HG02973 (cell line): ENCODE measurements at regions not wholly inside any gene's neighbourhood (a gene's known extent, or its start where the extent isn't known, plus 50 kb on each side); places are given as distances from the start of the nearest gene placed in this dataset.

Source experiments
- ATAC-seq: cut with Tn5 transposase; IDR thresholded peaks from one replicate; pipeline ENCODE4 v1.9.1; 2021; ENCODE audit warnings: moderate library complexity; ENCODE audit not compliant: unreplicated experiment

DNA sequence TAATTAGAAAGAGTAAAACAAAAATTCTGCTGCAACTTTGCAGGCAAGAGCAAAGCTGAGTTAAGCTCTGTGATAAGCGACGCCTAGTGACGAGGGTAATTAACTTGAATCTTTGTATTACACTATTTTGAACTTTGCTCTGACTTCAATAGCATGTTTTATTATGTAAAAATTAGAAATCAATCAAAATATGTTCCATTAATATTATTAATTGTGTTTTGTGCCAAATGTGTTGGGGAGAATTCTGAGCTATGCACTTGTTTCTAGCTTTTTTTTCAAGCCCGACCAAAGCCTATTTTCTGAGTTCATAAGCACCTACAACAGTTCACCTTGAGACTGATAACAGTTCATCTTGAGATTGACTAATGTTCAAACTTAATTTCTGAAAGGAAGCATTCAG, 90.1 kb upstream of the PDE3A start:
- no peak for ATAC-seq

- ATAC-seq = no peak
Measured at GRCh38 chr12:20280515-20280914, 87.8 kb upstream of the PDE3A start.

- no peak for ATAC-seq
Measured at GRCh38 chr12:20282401-20282800, 85.9 kb upstream of the PDE3A start.

DNA sequence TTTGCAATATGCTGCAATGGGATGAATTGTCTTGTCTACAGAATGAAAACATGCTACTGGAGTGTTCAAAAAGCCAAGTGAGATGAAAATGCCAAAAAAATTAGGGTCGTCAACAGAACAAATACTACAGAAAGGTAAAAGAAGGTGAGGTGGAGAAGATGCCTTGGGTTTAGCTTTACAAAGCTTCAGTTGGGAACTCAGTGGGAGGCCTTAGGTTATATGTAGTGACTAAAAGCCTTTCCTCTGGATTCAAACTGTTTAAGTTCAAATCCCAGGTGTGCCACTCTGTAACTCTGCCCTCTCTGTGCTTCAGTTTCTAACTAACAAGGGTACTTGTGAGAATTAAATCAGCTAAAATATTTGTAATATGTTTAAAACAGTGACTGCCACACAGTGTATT, 84.9 kb upstream of the PDE3A start:
- ATAC-seq = no peak

- no peak for ATAC-seq
Measured at GRCh38 chr12:20289520-20289919, 78.8 kb upstream of the PDE3A start.

GRCh38 chr12:20300457-20300856, 67.9 kb upstream of the PDE3A start:
- no peak for ATAC-seq

GRCh38 chr12:20305470-20305869, 62.9 kb upstream of the PDE3A start:
- no peak for ATAC-seq

GRCh38 chr12:20309504-20310148, 58.7 kb upstream of the PDE3A start:
- no peak for ATAC-seq

DNA sequence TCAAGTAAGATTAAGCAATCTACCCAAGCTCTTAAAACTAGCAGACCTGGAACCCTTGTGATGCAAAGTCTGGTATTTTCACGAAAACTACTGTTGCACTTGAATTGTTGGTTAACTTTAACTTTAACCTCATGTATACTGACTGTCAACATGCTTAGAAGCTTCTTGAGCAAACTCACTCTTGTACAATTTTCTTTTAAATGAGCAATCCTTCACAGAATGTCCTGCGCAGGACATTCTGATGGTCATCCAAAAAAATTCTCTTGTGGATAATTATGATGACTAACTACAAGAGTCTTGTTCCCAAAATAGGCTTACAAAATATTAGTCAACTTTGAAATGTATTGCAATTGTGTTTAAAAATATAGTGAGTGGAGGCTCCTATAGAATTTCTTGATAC, 54.0 kb upstream of the PDE3A start:
- ATAC-seq = no peak

- ATAC-seq = no peak
Measured at GRCh38 chr12:20317554-20317953, 50.8 kb upstream of the PDE3A start.
